ENCODE measurements at regions not wholly inside any gene's neighbourhood (a gene's known extent, or its start where the extent isn't known, plus 50 kb on each side); places are given as distances from the start of the nearest gene placed in this dataset.

GRCh38 chr7:17094963-17095574 lies 203.4 kb upstream of the AHR start:
- Mint-ChIP-seq H3K27me3 (no peaks in the 10 kb centered on the region), H3K4me1 (ENCODE audit: low read depth) (no peaks in the 10 kb centered on the region), H3K4me3 (no peak overlapping the region), H3K9me3 (no peaks in the 10 kb centered on the region), H3K27ac (no peak overlapping the region), H3K36me3 (ENCODE audit: low read depth) (no peaks in the 10 kb centered on the region)
- TF ChIP-seq, protein P1, sequence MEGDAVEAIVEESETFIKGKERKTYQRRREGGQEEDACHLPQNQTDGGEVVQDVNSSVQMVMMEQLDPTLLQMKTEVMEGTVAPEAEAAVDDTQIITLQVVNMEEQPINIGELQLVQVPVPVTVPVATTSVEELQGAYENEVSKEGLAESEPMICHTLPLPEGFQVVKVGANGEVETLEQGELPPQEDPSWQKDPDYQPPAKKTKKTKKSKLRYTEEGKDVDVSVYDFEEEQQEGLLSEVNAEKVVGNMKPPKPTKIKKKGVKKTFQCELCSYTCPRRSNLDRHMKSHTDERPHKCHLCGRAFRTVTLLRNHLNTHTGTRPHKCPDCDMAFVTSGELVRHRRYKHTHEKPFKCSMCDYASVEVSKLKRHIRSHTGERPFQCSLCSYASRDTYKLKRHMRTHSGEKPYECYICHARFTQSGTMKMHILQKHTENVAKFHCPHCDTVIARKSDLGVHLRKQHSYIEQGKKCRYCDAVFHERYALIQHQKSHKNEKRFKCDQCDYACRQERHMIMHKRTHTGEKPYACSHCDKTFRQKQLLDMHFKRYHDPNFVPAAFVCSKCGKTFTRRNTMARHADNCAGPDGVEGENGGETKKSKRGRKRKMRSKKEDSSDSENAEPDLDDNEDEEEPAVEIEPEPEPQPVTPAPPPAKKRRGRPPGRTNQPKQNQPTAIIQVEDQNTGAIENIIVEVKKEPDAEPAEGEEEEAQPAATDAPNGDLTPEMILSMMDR (IDR thresholded peaks at IDR 0.05) = no peak
- Histone ChIP-seq H3K4me3 (ENCODE audit: low read length) (no peak overlapping the region), H3K27ac (ENCODE audit: low read depth in 1 of 2, low read length in 2 of 2) (no peak overlapping the region), H3K9me3 (ENCODE audit: control insufficient read depth in 1 of 2, insufficient read depth in 1 of 2, low read length in 2 of 2) (no peaks in the 10 kb centered on the region), H3K4me1 (ENCODE audit: insufficient read depth, low read length) (no peaks in the 10 kb centered on the region), H3K27me3 (ENCODE audit: control insufficient read depth in 1 of 2, insufficient read depth in 2 of 2, low read length in 2 of 2) (no peaks in the 10 kb centered on the region), H3K36me3 (ENCODE audit: insufficient read depth, low read length) (no peaks in the 10 kb centered on the region)
- ATAC-seq (ENCODE audit: poor library complexity) (no peak), DNase-seq (no peak)
- intact Hi-C loops (cut with DNase I, micrococcal nuclease) = no loop called here
- POLR2A ChIA-PET = no interaction called here
- CTCF ChIA-PET = no interaction called here

DNA sequence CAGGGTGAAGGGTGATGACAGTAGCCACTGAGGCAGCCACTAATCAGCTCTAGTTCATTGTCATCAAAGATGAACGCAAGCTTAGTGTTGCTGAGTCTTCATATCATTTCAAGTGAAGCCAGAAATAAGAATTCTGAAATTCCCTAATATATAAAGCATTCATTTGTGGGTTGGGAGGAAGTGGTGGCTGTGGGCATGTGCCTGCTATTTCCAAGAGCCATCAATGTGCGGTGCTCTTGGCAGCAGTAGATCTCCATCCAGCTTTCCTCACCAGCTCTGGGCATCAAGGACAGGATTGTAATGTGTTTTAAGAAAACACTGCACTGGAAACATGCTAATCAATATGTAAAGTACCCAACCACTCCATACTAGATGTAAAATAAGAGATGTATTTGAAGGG lies 202.5 kb upstream of the AHR start:
- no peaks in the 10 kb centered on the region for H3K27me3 ChIP-seq (ENCODE audit: control insufficient read depth in 1 of 2, insufficient read depth in 2 of 2, low read length in 2 of 2)
- Mint-ChIP-seq H3K9me3 (no peaks in the 10 kb centered on the region), H3K27ac (no peak overlapping the region), H3K4me3 (no peak overlapping the region), H3K36me3 (ENCODE audit: low read depth) (no peaks in the 10 kb centered on the region), H3K27me3 (no peaks in the 10 kb centered on the region), H3K4me1 (ENCODE audit: low read depth) (no peaks in the 10 kb centered on the region)
- no peak overlapping the region for H3K4me3 ChIP-seq (ENCODE audit: low read length)
- intact Hi-C loops (cut with DNase I, micrococcal nuclease) = no loop called here
- no peaks in the 10 kb centered on the region for H3K36me3 ChIP-seq (ENCODE audit: insufficient read depth, low read length)
- ChIA-PET CTCF (no interaction called here), POLR2A (no interaction called here)
- no peak overlapping the region for H3K27ac ChIP-seq (ENCODE audit: low read depth in 1 of 2, low read length in 2 of 2)
- no peaks in the 10 kb centered on the region for H3K4me1 ChIP-seq (ENCODE audit: insufficient read depth, low read length)
- H3K9me3 ChIP-seq (ENCODE audit: control insufficient read depth in 1 of 2, insufficient read depth in 1 of 2, low read length in 2 of 2) = no peaks in the 10 kb centered on the region
- TF ChIP-seq, protein P1 (IDR thresholded peaks at IDR 0.05) = no peak
- DNase-seq = no peak
- ATAC-seq (ENCODE audit: poor library complexity) = no peak

- CTCF ChIA-PET = no interaction called here
- no peaks in the 10 kb centered on the region for H3K27me3 Mint-ChIP-seq
- Histone ChIP-seq H3K27ac (ENCODE audit: low read depth in 1 of 2, low read length in 2 of 2) (no peak overlapping the region), H3K36me3 (ENCODE audit: insufficient read depth, low read length) (no peaks in the 10 kb centered on the region), H3K9me3 (ENCODE audit: control insufficient read depth in 1 of 2, insufficient read depth in 1 of 2, low read length in 2 of 2) (no peaks in the 10 kb centered on the region), H3K4me3 (ENCODE audit: low read length) (no peak overlapping the region), H3K27me3 (ENCODE audit: control insufficient read depth in 1 of 2, insufficient read depth in 2 of 2, low read length in 2 of 2) (no peaks in the 10 kb centered on the region), H3K4me1 (ENCODE audit: insufficient read depth, low read length) (no peaks in the 10 kb centered on the region)
- no peaks in the 10 kb centered on the region for H3K36me3 Mint-ChIP-seq (ENCODE audit: low read depth)
- H3K27ac Mint-ChIP-seq = no peak overlapping the region
- intact Hi-C loops (cut with DNase I, micrococcal nuclease) = no loop called here
- no peaks in the 10 kb centered on the region for H3K4me1 Mint-ChIP-seq (ENCODE audit: low read depth)
- no peaks in the 10 kb centered on the region for H3K9me3 Mint-ChIP-seq
- POLR2A ChIA-PET = no interaction called here
- ATAC-seq (ENCODE audit: poor library complexity) (no peak), DNase-seq (no peak)
- TF ChIP-seq, protein P1 (IDR thresholded peaks at IDR 0.05) = no peak
- H3K4me3 Mint-ChIP-seq = no peak overlapping the region
Observed at GRCh38 chr7:17097668-17098297, 200.7 kb upstream of the AHR start.

Measured in CD4-positive, alpha-beta T cell (primary cell).